ENCODE measurements at regions not wholly inside any gene's neighbourhood (a gene's known extent, or its start where the extent isn't known, plus 50 kb on each side); places are given as distances from the start of the nearest gene placed in this dataset.

DNA sequence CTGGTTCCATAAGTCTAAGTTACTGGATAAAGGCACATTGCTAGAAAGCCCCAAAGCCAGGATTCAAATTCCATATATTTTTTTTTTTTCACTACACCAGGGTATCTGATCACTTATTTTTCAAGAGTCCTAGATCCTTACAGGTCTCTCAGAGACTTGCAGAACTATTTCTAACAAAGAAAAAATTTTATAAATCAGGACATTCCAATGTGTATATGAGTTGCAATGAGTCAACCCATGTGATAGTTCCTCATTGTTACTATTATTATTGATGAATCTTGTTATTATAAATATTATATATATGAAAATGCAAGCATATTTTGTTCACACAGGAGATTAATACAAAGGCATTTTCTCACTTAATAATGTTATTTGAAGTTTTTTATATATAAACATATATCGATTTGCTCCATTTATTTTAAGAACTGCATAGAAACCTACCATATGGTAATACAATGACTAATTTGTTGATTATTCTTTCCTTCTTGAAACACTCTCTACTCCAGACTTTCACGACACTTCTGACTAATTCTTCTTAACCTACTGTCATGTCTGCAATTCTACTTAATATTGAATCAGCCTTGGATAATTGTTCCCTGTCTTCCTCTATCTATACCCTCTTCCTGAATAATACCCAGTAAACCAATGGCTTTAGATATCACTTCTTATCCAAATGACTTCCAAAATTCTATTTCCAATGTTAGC is 968.4 kb upstream of the NRXN1 start:
- no peak overlapping the region for H3K4me2 ChIP-seq (ENCODE audit: low read depth, low read length)
- H3K27ac ChIP-seq (ENCODE audit: low read length) = no peak overlapping the region
- H4K20me1 ChIP-seq (ENCODE audit: insufficient read depth, low read length) = no peaks in the 10 kb centered on the region
- H3K36me3 ChIP-seq (replicated peaks; ENCODE audit: insufficient read depth, low read length) = no peaks in the 10 kb centered on the region
- TF ChIP-seq CTCF (IDR thresholded peaks at IDR 0.05; ENCODE audit: low read length) (no peak), EZH2phosphoT487 (IDR thresholded peaks at IDR 0.05; ENCODE audit: low read length) (no peak), EZH2 (optimal IDR thresholded peaks at IDR 0.05; ENCODE audit: low read depth, low read length) (no peak)
- H3K9me2 ChIP-seq (replicated peaks; ENCODE audit: insufficient read depth, low read length) = no peaks in the 10 kb centered on the region
- DNase-seq = no peak
- no peak overlapping the region for H3K4me3 ChIP-seq (ENCODE audit: low read length)
- no peak overlapping the region for H2AFZ ChIP-seq (ENCODE audit: low read length)
- H3K9me3 ChIP-seq (replicated peaks; ENCODE audit: insufficient read depth, low read length) = no peaks in the 10 kb centered on the region
- H3F3A ChIP-seq (ENCODE audit: insufficient read depth, low read length) = no peaks in the 10 kb centered on the region
- no peaks in the 10 kb centered on the region for H3K4me1 ChIP-seq (ENCODE audit: low read length)
- H3K9ac ChIP-seq (ENCODE audit: low read length) = no peak overlapping the region
- no peaks in the 10 kb centered on the region for H3K79me2 ChIP-seq (ENCODE audit: low read length)
- no peaks in the 10 kb centered on the region for H3K27me3 ChIP-seq (replicated peaks; ENCODE audit: insufficient read depth, low read length)

DNA sequence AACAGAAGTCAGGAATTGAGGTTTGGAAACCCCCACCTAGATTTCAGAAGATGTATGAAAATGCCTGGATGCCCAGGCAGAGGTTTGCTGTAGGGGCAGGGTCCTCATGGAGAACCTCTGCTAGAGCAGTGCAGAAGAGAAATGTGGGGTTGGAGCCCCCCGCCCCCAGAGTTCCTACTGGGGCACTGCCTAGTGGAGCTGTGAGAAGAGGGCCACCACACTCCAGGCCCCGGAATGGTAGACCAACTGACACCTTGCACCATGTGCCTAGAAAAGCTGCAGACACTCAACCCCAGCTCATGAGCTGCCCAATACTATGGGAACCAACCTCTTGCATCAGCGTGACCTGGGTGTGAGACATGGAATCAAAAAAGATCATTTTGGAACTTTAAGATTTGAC is 967.0 kb upstream of the NRXN1 start:
- no peaks in the 10 kb centered on the region for H3K27me3 ChIP-seq (replicated peaks; ENCODE audit: insufficient read depth, low read length)
- no peak overlapping the region for H2AFZ ChIP-seq (ENCODE audit: low read length)
- H3K36me3 ChIP-seq (replicated peaks; ENCODE audit: insufficient read depth, low read length) = no peaks in the 10 kb centered on the region
- H3K27ac ChIP-seq (ENCODE audit: low read length) = no peak overlapping the region
- H3K79me2 ChIP-seq (ENCODE audit: low read length) = no peaks in the 10 kb centered on the region
- TF ChIP-seq CTCF (IDR thresholded peaks at IDR 0.05; ENCODE audit: low read length) = no peak
- TF ChIP-seq EZH2 (optimal IDR thresholded peaks at IDR 0.05; ENCODE audit: low read depth, low read length) = no peak
- TF ChIP-seq EZH2phosphoT487 (IDR thresholded peaks at IDR 0.05; ENCODE audit: low read length) = no peak
- no peaks in the 10 kb centered on the region for H3F3A ChIP-seq (ENCODE audit: insufficient read depth, low read length)
- H4K20me1 ChIP-seq (ENCODE audit: insufficient read depth, low read length) = no peaks in the 10 kb centered on the region
- H3K4me1 ChIP-seq (ENCODE audit: low read length) = no peaks in the 10 kb centered on the region
- DNase-seq = no peak
- no peaks in the 10 kb centered on the region for H3K9me2 ChIP-seq (replicated peaks; ENCODE audit: insufficient read depth, low read length)
- no peak overlapping the region for H3K4me2 ChIP-seq (ENCODE audit: low read depth, low read length)
- H3K9ac ChIP-seq (ENCODE audit: low read length) = no peak overlapping the region
- H3K9me3 ChIP-seq (replicated peaks; ENCODE audit: insufficient read depth, low read length) = no peaks in the 10 kb centered on the region
- no peak overlapping the region for H3K4me3 ChIP-seq (ENCODE audit: low read length)

DNA sequence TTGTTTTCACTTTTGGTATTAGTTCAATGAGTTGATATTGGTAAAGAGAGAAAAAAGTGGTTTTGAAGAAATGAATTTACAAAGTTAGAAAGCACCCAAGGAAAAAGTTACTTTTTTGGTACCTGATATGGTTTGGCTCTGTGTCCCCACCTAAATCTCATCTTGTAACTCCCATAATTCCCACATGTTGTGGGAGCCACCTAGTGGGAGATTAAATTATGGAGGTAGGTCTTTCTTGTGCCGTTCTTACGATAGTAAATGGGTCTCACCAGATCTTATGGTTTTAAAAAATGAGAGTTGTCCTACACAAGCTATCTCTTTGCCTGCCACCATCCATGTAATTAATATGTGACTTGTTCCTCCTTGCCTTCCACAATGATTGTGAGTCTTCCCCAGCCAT is 965.6 kb upstream of the NRXN1 start:
- H4K20me1 ChIP-seq (ENCODE audit: insufficient read depth, low read length) = no peaks in the 10 kb centered on the region
- H2AFZ ChIP-seq (ENCODE audit: low read length) = no peak overlapping the region
- TF ChIP-seq CTCF (IDR thresholded peaks at IDR 0.05; ENCODE audit: low read length) (no peak), EZH2phosphoT487 (IDR thresholded peaks at IDR 0.05; ENCODE audit: low read length) (no peak), EZH2 (optimal IDR thresholded peaks at IDR 0.05; ENCODE audit: low read depth, low read length) (no peak)
- H3K9me2 ChIP-seq (replicated peaks; ENCODE audit: insufficient read depth, low read length) = no peaks in the 10 kb centered on the region
- no peaks in the 10 kb centered on the region for H3F3A ChIP-seq (ENCODE audit: insufficient read depth, low read length)
- DNase-seq = no peak
- no peaks in the 10 kb centered on the region for H3K9me3 ChIP-seq (replicated peaks; ENCODE audit: insufficient read depth, low read length)
- no peak overlapping the region for H3K4me2 ChIP-seq (ENCODE audit: low read depth, low read length)
- H3K27me3 ChIP-seq (replicated peaks; ENCODE audit: insufficient read depth, low read length) = no peaks in the 10 kb centered on the region
- H3K79me2 ChIP-seq (ENCODE audit: low read length) = no peaks in the 10 kb centered on the region
- H3K4me3 ChIP-seq (ENCODE audit: low read length) = no peak overlapping the region
- no peak overlapping the region for H3K9ac ChIP-seq (ENCODE audit: low read length)
- H3K27ac ChIP-seq (ENCODE audit: low read length) = no peak overlapping the region
- no peaks in the 10 kb centered on the region for H3K36me3 ChIP-seq (replicated peaks; ENCODE audit: insufficient read depth, low read length)
- H3K4me1 ChIP-seq (ENCODE audit: low read length) = no peaks in the 10 kb centered on the region
